Iris pigment epithelial cell (primary cell): ENCODE measurements at regions not wholly inside any gene's neighbourhood (a gene's known extent, or its start where the extent isn't known, plus 50 kb on each side); places are given as distances from the start of the nearest gene placed in this dataset.

ENCODE experiments used
- DNase-seq: peaks from one replicate; pipeline ENCODE4 v3.0.0-alpha.2; 2011; ENCODE audit warnings: low read depth

- DNase-seq, result no peak
Observed at GRCh38 chr4:22957774-22958309, 265.1 kb downstream of the GBA3 start.

GRCh38 chr4:22949161-22949855 is 256.6 kb downstream of the GBA3 start:
- DNase-seq, result no peak

DNA sequence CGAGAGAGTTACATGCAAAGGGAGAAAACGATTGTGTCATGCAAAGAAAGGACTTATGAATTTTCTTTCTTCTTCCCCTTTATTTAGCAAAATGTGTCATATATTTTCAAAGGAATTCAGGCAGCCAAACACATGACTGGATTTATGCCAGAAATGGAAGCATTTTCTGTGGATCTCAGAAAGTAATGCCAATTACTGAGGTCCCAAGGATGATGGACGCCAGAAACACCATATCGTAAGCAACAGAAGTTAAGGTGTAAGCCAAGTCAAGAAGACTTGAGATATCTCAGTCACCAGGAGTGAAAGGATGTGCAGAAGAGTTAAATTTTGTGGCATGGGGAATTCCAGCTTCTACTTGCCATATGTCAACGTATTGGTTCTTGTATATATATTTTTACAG is 255.1 kb downstream of the GBA3 start:
- no peak for DNase-seq

GRCh38 chr4:22942920-22943559 is 250.3 kb downstream of the GBA3 start:
- DNase-seq, result no peak

DNA sequence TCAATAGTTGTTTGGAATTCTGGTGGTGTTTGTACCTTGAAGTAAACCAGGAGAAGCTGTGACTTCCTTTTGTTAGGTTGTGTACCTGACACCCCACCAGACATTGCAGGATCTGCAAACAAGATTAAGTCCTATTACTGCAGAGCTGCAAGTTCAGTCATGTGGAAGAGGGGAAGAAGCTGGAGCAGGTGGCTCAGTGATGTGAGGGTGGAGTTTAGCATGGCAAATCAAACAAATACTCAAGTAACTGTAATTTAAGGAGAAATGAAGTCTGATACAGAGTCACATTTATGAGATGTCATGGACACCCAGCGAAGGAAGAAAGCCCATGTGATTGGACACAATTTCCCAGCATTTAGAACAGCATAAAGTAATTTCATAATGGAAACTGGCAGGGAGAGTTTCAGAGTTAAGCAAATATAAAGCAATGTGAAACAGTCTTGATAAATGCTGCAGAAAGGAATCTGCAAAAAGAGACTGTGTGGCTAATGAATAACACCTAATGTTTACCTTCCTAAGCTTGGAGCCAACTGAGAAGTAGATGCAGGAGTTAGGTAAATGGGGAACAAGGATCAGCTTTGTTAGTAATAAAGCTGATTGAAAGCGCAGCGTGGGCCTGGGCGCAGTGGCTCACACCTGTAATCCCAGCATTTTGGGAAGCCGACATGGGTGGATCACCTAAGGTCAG is 249.1 kb downstream of the GBA3 start:
- no peak for DNase-seq

- DNase-seq, result no peak
Observed at GRCh38 chr4:22932326-22932725, 239.6 kb downstream of the GBA3 start.

DNA sequence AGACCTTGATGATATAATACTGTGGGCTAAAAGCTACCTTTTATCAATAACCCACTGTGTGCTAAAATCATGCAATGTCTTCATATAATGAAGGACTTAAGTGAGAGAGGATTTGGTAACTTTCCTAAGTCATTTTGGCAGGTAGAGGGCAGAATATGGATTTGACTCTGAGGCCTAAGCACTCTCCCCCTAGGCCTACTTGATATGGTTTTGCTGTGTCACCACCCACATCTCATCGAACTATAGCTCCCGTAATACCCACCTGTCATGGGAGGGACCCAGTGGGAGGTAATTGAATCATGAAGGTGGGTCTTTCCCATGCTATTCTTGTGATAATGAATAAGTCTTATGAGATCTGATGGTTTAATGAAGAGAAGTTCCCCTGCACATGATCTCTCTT is 229.7 kb downstream of the GBA3 start:
- DNase-seq, result no peak

DNA sequence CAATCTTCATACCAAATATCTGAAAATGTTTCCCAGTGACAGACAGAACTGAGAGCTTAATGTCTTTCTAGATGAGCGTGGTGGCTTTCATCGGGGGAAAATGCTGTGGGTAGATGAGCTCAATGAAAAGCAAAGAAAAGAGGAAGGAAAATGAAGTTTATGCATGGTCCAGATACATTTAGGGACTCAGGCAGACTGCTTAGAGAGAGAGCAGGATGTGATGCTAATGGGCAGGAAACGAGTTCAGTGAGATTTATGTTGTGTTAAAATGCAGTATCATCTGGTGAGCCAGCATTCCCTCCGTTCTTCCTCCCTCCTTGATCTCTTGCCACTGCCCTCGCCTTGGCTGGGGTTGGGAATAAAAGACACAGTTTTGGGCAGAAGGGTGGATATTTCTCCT is 229.2 kb downstream of the GBA3 start:
- DNase-seq, result no peak

DNA sequence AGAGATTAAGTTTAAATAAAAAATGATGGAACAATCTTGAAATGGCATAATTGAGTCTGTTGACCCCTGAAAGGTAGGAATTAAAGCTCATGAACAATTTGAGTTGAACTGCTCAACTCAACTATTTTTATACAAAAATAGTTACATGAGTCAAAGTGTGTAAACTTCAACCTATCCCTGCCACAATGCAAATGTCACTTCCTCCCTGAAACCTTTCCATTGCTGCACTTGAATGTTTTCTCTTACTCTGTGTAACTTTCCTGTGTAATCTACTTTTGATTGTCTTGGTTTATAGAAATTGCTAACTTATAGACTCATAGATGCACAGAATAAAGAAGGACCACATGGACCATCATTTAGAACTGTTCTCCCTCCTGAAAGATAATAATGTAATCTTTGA is 218.5 kb downstream of the GBA3 start:
- DNase-seq, result no peak

- DNase-seq, result no peak
Observed at GRCh38 chr4:22910200-22910599, 217.5 kb downstream of the GBA3 start.

- DNase-seq, result no peak
Observed at GRCh38 chr4:22906045-22906444, 213.3 kb downstream of the GBA3 start.

DNA sequence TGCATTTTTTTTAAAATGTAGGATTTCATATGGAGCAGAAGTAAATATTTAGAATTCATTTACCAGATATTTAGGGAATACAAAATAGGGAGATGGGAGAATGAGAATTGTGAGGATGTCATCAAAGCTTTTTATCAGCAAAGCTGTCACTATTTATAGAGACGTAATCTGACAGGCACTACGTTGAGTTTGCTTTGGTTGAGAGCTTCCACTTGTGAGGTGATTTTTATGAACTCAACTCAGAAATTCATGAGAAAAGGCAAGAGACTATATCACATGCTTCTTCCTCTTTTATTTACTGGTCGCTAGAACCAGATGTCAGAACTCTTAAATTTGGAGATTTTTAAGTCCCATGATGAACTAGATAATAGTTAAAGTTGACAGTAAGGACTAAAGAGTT is 211.2 kb downstream of the GBA3 start:
- no peak for DNase-seq

- DNase-seq, result no peak
Observed at GRCh38 chr4:22901631-22902030, 208.9 kb downstream of the GBA3 start.

DNA sequence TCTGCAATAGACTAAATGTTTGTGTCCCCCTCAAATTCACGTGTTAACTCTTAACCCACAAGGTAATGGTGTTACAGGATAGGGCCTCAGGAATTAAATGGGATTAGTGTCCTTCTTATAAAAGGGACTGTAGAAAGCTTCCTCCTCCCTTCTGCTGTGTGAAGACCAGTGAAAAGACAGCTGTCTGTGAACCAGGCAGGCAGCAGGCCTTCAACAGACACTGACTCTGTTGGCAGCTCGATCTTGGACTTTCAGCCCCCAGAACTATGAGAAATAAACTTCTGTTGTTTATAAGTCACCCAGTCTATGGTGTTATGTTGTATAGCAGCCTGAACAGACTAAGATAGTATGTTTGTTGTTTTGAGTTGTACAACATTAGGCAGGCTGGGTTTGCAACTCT is 208.1 kb downstream of the GBA3 start:
- no peak for DNase-seq

DNA sequence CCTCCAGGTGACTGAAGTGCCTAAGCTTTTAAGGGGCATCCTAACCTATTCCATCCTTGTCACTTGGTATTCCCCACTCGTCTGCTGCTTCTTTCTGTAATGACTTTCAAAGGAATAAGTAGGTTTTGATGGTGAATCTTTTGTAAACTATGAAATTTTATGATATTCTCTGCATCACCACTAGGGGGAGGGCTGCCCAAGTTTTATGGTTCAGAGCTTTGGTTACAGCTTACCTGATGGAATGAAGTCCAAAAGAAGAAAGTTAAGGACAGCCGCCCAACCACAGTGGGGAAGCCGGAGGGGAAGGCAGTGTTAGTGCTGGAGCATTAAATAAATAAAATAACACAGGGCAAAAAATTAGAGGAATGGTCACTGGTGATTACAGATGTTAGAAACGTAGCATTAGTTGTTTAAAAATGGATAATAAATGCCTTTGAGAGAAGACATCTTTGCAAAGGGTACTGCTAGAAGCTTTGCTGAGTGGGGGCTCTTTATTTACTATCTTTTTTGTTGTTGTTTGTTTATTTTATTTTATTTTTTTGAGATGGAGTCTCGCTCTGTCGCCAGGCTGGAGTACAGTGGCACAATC is 204.9 kb downstream of the GBA3 start:
- DNase-seq, result peak; percentile 16

- no peak for DNase-seq
Observed at GRCh38 chr4:22895482-22895881, 202.7 kb downstream of the GBA3 start.

GRCh38 chr4:22884157-22884556 is 191.4 kb downstream of the GBA3 start:
- no peak for DNase-seq

DNA sequence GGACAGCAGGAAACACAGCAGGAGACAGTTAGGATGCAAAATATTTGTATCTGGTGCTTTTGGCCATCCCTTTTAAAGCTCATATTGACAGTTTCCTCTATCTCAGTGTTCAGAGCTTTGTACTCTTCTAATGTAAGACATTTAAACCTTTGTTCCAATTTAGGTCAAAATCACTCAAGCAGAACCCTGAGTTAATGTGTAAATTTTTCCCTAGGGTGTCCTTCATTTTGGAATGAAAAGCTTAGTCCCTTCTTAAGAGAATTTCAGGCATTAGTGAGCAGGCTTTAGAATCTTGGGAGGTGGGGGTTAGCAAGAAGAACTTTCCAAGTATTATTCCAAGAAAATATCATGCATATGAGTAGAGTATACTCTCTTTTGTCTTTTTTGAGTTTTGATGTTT is 188.7 kb downstream of the GBA3 start:
- DNase-seq, result no peak

DNA sequence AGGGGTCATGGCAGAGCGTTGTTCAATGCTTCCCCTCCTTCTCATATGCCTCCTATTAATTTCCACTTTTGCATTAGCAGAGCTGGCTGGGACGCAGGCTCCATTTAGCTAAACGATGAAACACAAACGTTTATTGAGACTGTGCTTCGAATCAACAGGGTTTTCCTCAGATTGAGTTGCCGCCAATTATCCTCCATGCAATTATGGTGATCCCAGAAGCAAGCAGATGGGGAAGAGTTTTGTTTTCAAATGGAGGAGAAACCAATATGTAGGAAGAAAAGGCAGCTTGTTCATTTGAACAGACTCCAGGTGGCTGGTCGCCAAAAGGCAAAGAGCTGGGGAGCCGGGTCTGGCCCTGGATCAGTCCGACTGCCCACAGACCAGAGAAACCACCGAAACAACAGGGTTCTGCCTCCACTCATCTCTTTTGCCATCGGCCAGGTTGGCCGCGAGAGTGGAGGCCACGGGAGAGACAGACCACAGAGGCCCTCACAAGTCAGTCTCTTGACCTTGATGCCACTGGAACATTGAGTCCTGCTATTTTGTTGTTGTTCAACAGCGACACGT is 184.8 kb downstream of the GBA3 start:
- no peak for DNase-seq

GRCh38 chr4:22876270-22876669 is 183.5 kb downstream of the GBA3 start:
- no peak for DNase-seq

- no peak for DNase-seq
Observed at GRCh38 chr4:22875587-22876257, 183.0 kb downstream of the GBA3 start.

GRCh38 chr4:22874334-22874912 is 181.7 kb downstream of the GBA3 start:
- no peak for DNase-seq
